Activated T-helper 9 cell treated with anti-CD3 and anti-CD28 coated beads, Interleukin-2, amount 50 U/mL, for 16 hours (primary cell): ENCODE measurements at regions not wholly inside any gene's neighbourhood (a gene's known extent, or its start where the extent isn't known, plus 50 kb on each side); places are given as distances from the start of the nearest gene placed in this dataset.

Experiments used
- DNase-seq: peaks from one replicate; pipeline ENCODE4 v3.0.0-alpha.2; 2020; ENCODE audit warnings: low read depth

DNA sequence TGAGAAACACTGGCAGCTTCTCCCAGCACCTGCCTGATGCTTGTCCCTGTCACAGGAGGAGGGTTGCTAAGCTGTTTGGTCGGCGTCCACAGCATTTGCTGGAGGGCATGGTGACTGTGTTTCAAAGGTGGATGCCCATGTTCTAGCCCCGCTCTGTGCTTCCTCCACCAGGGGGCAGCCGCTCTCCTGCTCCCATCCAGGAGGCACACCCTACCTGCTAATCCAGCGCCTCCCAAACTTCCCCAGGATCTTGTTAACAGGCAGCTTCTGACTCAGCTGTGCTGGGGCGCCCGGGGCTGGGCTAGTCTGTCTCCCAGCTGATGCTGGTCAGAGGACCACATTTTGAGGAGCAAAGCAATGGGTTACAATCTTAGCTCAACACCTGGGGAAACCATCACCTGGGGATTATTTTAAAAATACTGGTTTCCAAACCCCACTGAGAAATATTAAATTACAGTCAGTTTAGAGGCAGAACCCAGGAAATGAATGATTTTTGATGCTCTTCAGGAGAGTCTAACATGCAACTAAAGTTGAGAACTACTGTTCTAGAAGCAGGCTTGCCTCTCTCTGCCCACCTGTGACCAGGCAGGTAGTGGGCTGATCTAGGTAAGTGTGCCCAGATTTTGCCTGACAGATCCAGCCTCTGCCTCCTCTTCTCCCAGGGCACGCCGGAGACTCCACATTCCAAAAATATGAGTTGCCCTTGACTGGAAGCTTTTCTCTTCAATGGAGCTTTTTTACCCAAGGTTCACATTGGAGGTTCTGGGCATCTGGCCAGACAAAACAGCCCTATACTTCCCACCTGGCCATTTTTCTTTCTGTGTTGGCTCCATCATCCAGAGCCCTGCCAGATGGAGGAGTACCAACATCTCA lies 92.7 kb upstream of the GPR26 start:
- DNase-seq = no peak

DNA sequence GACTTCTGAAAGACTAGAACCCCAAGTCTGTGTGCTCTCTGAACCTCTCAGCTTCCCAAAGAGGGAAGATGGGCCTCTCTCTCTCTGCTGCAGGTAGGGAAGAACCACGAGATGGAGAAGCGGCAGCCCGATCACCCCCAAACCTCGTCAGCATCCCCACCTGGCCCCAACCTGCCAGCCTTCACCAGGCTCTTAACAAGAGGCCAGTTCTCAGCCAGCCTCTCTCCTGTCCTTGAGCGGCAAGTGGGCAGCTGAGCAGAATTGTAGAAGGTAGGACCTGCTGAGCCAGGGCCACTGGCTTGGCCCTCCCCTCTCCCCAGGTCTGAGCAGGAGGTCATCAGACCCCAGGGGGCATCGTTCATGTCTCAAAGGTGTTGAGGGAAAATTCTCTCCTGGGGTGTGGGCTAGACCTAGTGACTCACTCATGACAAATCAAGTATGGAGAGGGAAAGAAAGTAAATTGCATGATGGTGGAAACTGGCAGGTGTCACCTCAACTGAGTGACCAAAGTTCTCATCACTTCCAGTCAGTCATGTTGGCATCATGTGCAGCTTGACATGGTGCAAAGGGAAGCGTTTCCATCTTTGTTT lies 92.0 kb upstream of the GPR26 start:
- DNase-seq = no peak

DNA sequence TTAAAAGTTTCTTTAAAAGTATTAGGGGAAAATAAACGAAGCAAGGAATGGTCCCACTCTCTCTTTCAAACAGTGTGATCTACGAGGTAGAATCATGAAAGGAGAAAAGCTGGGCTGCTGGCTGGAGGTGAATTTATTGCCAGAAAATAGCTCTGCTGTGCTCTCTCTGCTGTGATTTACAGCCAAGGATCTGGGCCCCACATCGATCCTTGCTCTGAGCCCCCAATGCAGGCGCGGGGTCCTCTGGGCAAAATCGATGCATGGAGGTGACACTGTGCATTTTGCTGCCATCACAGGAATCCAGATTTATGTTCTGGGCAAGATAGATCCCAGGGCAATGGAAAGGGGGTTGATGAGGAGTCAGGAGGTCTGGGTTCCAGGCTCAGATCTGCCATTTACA lies 91.0 kb upstream of the GPR26 start:
- no peak for DNase-seq

DNA sequence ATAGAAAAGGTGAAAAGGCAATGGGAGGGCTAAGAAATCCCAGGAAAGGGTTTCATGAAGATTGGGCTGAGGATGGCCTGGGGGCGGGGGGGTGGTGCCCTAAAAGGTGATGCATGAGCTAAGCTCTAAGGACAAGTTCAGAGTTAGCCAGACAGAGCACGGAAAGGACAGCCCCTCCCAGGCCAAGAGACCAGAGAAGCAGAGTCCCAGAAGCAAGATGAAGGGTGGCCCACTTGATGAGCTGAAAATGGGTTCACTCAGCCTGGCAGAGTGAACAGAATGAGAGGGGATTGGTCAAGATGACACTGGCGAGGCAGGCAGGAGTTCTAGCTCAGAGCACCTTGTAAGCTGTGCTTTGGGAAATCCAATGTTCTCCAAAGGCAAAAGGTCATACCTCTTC lies 89.4 kb upstream of the GPR26 start:
- no peak for DNase-seq

DNA sequence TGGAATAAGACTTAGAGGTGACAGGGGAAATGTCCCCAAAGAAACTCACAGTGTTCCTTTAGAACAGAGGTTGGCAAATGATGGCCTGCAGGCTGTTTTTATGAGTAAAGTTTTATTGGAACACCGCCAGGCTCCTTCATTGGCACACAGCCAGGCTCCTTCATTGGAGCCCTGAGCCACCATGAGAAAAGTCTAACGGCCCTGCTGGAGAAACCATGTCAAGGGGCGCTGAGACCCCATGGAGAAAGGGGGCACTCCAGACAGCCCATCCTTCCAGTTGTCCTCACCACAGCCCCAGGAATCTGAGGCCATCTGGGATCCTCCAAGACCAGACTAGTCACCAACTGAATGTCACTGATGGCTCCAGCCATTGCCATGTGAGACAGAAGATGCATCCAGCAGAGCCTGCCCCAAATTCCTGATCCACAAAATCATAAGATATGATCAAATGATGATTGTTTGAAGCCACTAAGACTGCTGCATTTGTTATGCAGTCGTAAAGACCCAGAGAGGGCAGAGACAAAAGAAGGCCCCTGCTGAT lies 88.2 kb upstream of the GPR26 start:
- DNase-seq = no peak

DNA sequence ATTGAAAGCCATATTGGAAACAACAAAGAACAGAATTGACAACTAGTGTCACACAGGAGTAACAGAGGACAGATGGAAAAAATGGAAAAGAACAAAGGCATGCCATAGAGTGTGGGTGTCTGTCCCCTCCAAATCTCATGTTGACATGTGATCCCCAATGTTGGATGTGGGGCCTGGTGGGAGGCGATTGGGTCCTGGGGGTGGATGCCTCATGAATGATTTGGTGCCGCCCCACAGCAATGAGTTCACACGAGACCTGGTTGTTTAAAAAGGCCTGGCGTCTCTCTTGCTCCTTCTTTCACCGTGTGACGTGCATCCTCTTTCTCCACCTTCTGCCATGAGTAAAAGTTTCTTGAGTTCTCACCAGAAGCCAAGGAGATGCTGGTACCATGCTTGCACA lies 87.4 kb upstream of the GPR26 start:
- no peak for DNase-seq

DNA sequence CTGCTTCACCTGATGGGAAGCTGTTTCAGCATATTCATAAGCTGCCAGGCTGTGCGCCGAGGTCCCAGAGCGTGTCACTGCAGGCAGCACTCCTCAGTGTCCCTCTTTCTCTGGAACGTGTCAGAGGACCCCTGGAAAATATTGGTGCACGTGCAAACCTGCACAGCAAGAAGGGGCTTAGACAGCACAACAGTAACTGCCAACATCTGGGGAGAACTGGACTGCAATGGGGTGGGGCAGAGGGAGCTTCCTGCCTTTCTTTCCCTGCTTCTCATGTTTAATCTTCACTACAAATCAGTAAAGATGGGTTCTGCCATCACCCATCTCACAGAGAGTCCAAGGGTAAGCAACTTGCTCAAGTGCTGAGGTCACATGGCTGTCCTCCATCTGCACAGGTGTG lies 86.5 kb upstream of the GPR26 start:
- no peak for DNase-seq

DNA sequence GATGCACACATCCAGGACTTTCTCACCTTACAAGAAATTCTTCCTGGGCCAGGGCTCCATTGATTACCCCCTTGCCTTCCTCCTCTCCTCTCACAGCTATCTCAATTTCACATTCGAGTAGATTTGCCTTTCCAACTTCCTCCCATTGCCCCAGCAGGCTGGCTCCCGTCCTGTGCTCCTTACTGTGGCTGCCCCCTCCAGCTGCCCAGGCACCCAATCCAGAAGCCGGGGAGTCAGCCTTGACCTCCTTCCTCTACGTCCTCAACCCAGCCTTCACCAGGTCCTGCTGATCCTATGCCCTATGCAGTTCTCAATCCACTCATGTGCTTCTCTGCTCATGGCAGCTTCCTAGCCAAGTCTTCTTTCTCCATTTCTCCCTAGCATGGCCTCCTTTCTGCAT lies 85.7 kb upstream of the GPR26 start:
- no peak for DNase-seq

DNA sequence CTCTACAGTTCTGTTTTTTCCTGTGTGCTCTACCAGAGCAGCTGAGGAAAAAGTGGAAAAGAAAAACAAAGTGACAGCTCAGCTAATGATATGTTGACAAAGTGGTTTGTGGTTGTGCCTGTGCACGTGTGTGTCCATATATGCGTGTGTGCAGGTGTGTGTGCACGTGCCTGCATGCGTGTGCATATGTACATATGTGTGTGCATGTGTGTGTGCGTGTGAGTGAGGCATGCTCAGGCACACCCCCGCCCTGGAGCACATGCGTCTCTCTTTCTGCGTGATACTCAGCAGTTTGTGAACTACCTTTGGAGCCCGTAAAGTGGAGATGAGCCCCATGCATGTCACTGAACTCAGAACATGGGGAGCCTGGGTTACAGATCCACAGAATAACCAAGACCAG lies 84.5 kb upstream of the GPR26 start:
- no peak for DNase-seq

DNA sequence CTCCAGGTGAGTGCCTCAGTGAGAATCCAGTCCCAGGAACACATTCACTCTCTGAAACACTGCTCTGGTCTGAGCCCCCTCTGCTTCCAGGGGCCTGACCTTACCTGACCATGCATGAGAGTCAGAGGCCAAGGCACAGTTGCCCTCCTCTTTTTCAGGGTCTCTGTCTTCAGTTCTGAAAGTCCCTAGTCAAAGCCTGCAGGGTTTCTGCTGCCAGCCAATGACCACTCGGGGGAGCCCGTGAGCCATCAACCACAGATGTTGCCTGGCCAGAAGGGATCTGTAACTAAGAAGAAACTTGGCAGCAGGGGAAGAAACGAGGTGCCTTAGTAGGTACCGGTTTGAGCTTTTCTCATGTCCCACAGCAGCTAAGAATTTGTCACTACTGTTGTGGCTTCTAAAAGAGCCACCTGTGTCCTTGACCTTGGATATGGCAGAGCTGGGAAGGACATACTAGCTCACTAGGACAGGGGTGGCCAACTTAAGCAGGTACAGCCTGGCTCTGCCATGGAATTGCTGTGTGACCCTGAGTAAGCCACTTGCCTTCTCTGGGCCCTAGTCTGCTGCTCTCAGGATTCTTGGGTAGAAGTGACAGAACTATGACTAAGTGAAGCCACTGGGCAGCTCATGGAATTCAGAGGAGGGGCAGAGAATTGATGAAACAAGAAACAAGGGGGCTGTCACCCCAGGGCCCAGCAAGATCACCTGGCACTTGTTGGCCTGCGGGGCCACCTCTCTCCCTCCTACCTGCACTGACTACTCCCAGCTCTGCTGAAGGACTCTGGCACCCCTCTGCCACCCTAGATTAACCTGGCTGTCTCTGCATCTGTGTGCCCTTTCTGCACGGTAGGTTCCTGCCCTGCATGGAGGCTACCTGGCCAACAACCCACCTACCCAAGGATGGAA lies 83.8 kb upstream of the GPR26 start:
- DNase-seq = peak; percentile 30

DNA sequence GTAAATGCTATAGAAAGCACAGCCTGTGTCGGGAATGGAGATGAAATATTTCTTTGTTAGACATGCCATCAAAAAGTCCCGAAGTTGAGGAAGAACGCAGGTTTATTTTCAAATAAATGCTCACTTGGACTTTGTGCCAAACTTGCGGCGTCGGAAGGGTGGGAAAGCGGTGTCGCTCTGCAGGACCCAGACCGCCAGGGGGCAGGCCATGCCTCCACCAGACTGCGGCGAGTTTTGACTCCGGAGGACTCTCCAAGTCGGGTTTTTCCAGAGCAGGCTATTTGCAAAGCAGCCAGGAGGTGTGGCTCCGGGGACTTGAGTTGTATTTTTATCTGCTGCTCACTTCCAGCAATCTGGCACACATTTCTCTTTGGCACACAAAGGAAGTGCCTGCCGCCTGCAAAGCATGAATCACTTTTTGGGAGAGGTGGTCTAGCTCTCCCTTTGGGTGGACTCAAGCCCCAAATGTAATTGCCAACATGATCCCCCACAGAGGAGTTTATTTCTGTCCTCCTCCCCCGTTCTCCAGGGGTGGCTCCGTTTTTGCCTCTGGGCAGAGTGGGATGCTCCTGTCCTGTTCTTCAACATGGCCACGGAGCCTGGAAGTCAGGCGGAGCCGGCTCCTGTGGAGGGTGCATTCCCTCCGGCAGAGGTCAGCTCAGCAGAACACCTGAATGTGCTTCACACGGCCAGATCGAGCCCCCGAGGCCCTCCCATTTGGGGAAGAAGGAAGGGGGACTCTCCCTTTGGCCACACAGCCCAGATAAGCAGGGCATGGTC lies 82.3 kb upstream of the GPR26 start:
- DNase-seq = no peak

DNA sequence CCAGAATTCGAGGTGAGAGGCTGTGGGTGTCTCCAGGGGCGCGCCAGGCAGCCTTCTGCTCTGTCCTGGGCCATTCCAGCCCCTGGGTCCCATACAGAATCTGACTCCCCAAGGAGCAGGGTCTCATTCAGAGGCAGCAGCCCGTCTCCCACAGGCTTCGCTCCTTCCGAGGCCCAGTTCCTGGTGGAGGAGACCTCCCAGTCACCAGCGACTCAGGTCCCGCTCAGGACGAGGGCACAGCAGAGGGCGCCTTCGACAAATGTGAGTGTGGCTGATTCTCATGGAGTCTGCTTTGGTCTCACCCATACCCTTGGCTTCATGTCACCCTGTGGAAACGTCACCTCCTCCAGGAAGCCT lies 81.8 kb upstream of the GPR26 start:
- no peak for DNase-seq

DNA sequence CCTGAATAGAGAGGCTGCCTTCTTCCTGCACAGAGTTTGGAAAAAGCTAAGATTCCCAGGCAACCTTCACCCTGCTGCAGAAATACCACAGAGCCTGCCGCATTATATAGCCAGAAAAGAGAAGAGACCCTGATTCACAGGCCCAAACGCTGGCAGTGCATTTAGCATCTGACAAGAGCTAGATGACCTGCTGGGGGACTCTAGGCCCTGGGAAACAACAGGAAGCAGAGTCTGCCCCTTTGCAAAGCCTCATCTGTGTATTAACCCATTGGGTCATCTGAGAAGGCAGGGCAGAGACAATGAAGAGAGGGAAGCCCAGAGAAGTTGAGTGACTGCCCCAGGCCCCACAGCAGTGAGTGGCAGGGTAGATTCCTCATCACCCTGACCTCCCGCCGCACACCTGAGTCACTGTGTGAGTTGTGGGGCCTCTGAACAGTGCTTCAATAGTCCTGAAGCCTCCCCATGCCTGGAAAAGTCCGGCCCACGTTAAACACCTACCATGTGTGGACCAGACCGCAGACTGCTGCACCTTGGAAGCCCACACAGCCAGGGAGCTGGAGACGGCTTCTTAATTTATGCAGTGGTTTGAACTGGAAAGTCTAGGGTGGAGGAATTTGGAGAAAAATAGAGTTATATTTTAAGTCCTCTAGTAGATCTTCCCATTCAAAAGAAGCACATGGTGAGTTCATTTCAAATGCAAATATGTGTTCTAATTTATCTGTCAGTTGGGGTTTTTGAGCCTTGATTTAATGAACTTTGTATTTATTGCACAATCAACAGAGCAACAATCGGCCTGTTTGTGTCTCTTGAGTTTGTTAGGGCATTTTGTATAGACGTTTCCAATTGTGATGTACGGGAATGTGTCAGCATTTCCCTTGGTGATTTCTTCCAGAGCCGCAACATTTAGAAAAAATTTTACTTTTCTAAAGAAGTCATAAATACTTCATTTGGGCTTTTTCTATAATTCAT lies 80.4 kb upstream of the GPR26 start:
- DNase-seq = no peak

DNA sequence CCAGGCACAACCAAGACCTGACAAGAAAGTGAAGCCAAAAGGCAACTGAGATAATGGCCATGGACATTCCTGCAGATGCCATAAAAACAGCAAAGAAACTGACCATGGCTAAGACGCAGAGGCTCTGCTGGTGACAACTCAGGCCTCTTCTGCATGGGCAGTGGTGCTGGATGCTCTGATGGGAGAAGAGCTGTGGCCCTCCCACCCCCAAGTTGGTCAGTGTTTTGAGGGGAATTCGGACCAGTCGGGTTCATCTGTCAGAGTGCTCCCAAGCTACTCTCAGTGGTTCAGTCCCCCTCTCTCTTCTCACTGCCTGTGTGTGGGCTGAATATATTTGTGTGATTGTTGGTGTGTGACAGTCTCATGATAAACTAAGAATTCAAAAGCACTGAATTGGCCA lies 79.0 kb upstream of the GPR26 start:
- no peak for DNase-seq

DNA sequence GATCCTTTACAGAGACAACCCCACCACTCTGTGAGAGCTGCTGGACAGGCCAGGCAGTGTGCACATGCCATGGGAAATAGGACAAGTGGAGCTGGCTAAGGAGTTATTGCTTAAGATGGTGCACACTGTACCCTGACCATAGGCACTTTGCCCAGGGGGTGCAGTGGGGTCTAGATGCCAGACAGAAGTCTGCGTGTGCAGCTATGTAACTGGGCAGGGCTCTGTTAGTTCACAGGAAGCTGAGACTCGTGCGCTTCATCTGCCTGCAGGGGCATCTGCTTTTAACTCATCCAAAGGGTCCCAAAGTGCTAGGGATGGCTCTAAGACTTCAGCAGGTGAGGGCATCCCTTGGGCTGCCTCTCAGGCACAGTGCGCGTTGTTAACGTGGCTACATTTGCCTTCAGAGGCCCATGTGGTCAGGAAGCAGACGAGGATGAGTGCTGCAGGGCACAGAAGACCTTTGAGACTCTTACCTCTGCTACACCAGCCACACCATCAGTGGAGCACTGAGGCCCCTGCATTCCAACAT lies 77.7 kb upstream of the GPR26 start:
- DNase-seq = no peak

DNA sequence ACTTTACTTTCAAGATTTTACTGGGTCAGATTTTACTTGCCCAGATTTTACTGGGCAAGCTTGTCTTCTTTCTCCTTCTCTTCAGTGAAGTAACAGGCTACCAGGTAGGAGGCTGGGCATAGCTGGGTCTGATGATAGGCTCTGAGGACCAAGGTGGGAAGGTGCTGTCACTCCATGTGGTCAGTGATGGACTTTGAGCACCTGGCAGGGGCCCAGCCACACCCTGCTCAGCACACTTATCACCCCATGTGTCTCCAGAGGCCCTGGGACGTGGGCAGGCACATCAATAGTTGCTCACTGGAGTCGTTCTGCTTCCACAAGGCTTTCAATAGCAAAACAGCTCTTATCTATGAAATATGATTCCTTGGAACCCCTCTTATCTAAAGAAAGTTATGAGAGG lies 70.5 kb upstream of the GPR26 start:
- no peak for DNase-seq

DNA sequence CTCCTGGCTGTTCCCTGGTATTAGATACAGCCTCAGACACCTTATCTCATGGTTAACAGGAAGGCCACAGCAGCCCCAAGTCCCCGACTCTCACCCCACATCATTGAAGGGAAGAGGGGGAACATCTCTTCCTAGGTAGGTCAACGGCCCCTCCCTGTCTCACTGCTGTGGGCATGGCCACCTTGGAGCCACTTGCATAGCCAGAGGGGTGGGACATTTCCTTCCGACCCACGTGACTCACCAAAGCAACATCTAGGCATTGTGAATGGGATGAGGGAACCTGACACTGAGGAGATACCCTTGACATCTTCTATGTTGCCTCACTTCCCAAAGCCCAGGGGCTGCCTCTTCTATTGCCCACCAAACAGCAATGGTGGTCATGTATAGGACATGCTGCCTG lies 68.5 kb upstream of the GPR26 start:
- no peak for DNase-seq

DNA sequence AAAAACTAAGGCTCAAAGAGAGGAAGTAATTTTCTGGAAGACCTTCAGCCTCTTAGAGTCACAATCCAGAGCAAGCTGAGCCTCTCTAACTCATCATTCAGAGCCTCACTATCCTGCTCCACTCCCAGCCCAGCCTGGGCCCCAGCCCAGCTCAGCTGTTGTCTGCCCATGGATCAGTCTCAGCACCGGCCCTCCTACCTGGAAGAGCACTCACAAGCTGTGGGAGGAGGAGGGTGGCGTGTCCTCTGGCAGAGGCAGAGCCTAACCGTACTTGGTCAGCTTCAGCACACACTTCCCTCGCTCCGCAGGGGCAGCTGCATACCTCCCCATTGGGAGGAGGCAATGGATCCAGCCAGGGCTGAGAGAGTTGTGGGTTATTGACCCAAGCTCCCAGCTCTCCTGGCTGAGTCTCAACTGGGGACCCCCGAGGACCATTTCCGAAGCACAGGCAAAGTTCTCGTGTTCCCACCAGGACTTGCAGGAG lies 66.7 kb upstream of the GPR26 start:
- no peak for DNase-seq

DNA sequence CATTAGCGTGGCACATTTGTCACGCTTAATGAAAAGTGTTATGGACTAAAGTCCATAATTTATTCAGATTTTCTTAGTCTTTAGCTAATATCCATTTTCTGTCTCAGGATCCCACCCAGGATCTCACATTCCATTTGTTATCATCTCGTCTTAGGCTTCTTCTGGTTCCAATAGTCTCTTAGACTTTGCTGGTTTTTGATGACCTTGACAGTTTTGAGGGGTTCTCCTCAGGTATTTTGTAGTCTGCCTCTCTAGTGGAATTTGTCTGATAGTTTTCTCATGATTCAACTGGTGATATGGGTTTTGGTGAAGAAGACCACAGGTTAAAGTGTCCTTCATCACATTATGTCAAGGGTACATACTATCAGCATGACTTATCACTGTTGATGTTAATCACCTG lies 66.0 kb upstream of the GPR26 start:
- DNase-seq = no peak

DNA sequence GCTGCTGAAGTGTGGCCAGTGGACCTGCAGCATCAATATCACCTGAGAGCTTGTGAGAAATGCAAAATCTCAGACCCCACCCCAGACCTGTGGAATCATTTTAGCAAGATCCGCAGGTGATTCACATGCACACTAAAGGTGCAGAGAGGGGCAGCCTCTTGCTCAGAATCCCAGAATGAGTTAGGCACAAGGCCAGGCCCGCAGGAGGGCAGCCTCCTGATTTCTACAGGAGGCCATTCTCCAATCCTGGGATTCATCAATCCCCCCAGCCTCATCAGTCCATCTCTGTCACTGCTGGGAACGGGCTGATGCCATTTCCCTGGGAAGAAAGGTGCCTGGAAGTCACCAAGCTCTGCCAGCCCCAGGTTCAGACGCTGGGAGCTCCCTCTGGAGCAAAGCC lies 63.0 kb upstream of the GPR26 start:
- DNase-seq = no peak
